GM19395 (cell line): ENCODE measurements at regions not wholly inside any gene's neighbourhood (a gene's known extent, or its start where the extent isn't known, plus 50 kb on each side); places are given as distances from the start of the nearest gene placed in this dataset.
"Not testable (repeated sequence)": the region's sequence is repeated elsewhere in the genome, so short reads cannot be mapped to it uniquely, and the experiment has no call there.

Source experiments
- ATAC-seq: cut with Tn5 transposase; IDR thresholded peaks from one replicate; pipeline ENCODE4 v1.9.1; 2021; ENCODE audit warnings: mild to moderate bottlenecking, moderate library complexity; ENCODE audit not compliant: unreplicated experiment

DNA sequence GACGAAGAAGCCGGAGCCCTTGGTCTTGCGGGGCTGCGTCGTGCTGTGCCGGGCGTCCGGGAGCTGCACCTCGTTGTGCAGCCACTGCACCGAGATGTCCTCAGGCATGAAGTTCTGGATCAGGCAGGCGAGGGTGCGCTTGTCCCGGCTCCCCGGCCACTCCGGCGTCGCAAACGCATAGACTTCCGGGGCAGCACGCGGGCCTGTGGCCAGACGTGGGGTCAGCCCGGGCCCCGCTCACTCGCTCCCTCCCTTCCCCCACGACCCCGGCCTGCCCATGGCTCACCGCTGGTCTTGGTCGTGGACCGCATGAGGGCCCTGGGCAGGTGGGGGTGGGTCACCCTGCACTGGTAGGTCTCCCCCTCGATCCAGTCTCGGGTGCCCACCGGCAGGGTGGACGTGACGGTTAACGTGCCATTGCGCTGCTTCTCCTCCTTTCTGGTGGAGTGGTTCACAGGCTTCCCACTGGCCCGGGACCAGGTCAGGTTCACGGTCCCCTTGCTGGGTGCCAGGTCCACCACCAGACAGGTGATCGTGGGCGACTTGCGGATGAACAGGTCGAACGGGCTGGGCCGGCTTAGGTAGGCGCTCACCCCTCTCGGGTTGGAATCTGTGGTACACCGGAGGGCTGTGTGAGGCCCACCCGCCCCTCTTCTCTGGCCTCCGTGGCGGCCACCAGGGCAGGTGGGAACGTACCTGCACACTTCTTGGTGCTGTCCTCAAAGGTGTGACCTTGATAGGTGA is 74.0 kb downstream of the TMEM121 start:
- not testable (repeated sequence) for ATAC-seq

DNA sequence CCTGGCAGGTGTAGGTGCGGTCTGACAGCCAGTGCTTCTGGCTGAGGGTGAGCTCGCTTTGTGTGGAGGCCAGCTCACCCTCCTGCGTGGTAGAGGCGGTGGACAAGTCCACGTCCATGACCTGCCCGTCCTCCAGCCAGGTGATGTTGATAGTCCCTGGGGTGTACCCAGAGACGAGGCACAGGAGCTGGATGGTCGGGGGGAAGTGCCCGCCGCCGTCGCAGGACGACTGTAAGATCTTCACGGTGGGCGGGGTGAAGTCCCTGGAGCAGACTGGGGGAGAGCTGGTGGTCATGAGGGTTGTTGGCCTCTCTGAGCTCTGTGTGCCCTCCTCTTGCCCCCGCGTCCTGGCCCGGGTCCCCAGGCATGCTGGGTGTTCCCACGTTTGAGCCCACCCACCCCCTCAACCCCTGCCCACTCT is 74.6 kb downstream of the TMEM121 start:
- no peak for ATAC-seq

DNA sequence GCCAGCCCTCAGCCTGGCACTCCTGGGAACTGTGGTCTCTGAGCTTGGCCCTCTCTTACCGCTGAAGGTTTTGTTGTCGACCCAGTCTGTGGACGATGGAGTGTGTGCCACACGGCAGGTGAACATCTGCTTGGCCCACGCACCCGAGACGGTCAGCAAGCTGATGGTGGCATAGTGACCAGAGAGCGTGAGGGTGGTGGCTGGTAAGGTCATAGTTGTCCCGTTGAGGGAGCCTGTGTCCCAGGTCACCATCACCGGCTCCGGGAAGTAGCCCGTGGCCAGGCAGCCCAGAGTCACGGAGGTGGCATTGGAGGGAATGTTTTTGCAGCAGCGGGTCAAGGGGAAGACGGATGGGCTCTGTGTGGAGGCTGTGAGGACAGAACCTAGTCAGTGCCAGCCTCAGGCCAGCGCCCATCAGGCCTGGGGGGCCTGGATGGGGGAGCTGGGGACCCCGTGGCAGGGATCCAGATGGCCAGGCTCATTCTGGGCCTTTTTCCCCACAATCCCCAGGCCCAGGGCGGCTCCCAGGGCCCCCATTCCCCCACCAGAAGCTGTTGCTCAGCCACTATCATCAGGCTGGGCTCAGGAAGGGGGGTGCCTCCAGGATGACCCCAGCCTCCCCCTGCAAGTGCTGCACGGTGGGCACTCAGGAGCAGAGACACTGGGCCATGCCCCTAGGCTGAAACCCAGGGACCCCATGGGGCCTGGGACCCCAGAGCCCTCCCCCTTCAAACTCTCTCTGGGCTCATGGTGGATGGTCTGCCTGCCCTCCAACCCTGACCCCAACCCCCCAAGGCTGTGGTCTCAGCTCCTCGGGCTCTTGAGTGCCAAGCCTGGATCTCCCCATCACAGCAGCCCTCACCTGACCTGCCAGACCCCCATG is 75.2 kb downstream of the TMEM121 start:
- no peak for ATAC-seq

GRCh38 chr14:105602243-105602750 is 75.9 kb downstream of the TMEM121 start:
- ATAC-seq: no peak

- no peak for ATAC-seq
Observed at GRCh38 chr14:105602799-105603793, 76.7 kb downstream of the TMEM121 start.

GRCh38 chr14:105604531-105605463 is 78.4 kb downstream of the TMEM121 start:
- ATAC-seq: not testable (repeated sequence)

DNA sequence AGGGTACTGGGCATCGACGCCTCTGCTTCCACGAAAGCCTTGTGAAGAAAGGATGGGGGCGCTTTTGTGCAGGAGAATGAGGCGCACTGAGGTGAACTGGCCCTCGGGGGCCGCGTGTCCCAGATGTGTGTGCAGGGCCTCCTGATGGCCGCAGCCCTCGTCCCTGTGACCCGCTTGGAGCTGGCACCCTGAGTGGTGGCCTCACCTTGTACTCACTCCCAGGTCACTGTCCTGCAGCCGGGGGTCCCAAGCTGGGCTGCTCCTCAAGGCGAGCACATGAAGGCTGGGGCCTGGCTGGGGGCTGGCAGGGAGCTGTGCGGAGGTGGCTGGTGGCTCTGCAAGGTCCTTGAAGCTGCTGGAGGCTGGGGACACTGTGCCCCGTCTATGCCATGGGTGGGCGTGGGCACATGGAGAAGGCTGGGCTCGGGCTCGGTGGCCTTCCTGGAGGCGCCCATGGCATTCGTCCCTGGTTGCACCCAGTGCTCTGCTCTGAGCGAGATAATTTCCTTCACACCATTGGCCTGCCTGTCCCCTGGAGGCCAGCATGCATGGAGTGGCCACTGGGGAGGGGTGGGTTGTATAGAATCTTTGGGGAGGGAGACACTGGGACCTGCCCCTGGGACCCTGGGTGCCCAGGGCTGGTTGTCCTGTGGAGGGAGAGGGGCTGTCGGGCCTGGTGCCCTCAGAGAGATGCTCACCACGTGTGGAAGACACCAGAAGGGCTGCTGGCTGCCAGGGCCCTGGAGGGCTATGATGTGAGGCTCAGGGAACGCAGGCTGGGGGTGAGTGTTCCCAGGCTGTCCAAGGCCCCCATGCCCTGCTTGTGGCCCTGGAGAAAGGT is 79.3 kb downstream of the TMEM121 start:
- ATAC-seq: no peak

DNA sequence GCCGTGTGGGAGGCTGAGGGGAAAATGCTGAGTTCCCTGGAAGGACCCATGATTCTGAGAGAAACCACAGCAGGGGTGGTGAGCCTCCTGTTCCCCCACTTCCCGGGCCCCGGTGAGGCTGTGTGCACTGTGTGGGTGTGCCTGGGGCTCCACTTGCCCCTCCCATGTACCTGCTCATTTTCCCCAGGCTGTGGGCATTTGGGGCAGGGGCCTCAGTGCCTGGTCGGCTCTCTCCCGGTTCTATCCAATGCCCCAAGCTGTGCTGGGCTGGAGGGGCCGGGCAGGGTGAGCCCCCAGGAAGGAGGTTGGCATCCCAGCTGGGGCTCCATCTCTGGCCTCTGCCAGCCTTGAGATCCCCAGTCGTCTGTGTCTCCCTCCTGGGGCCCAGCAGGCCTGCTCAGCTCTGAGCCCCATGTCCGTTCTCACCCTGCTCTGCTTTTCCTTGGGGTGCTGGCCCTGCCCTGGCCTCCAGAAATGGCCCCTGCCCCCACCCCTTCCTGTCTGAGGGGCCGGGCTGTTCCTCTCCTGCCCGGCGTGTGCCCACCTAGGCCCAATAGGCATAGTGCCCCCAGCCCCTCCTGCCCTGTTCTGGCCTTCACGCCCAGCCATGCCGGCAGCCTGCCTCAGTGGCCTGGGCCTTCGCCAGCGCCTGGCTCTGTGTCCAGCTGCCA is 80.1 kb downstream of the TMEM121 start:
- not testable (repeated sequence) for ATAC-seq

GRCh38 chr14:105607025-105607424 is 80.6 kb downstream of the TMEM121 start:
- ATAC-seq: not testable (repeated sequence)

DNA sequence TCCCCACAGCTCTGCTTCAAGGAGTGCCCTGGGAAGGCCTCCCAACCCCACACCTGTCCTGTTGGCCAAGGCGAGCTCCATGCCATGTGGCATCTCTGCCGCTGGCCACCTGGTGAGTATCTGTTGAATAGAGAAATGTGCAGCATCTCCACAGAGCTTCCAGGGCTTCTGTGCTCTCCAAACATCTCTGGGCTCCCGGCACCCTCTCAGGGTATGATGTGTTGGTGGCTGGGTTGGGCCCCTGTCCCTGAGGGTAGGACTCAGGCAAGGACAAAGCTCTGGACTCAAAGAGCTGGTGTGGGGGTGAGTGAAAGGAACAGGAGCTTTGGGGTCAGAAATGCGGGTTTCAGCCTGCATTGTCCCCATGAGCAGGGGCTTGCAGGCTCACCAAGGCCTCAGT is 88.6 kb downstream of the TMEM121 start:
- not testable (repeated sequence) for ATAC-seq

GRCh38 chr14:105615986-105616801 is 89.8 kb downstream of the TMEM121 start:
- not testable (repeated sequence) for ATAC-seq

DNA sequence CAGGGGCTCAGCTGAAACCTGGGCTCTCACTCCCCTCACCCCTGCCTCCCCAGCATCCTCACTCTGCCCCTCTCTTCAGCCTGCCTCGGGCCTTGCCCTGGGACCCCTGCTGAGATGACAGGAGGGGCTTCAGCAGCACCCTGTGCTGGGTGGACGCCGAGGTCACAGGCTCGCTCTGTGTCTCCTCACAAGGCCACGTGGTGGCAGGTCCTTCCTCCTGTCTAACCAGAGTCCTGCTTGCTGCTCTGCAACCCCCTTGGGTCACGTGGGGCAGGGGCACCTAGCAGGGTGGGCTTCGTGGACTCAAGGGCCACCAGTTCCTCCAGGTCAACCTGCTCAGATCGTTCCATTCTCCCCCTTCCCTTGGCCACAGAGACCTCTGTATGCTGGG is 90.4 kb downstream of the TMEM121 start:
- no peak for ATAC-seq

DNA sequence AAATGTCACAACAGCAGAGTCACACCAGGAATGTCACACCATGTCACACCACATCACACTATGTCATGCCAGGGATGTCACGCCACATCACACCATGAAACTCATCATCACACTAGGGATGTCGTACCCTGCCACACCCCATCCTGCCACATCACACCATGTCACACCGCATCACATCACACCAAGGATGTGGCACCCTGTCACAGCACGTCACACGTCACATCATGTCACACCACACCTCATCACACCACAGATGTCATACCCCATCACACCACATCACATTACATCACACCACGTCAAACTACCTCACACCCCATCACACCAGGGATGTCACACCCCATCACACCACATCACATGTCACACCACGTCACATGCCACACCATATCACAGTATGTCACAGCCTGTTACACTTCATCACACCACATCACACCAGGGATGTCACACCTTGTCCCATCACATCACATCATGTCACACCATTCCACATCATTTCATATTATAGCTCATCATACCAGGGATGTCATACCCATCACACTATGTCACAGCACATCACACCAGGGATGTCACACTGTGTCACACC is 90.9 kb downstream of the TMEM121 start:
- no peak for ATAC-seq

DNA sequence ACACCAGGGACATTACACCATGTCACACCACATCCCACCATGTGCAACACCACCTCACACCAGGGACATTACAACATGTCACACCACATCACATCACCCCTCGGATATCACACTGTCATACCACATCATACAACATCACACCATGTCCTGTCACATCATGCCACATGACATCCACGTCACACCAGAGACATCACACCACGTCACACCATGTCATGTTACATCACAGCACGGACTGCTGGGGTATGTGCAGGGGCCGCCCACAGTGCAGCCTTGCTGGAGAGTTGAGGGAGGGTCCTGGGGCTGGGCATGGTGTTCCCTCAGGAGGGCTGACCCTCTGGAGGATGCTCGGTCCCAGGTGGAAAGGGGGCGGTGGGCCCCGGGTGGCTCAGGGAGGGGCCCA is 91.4 kb downstream of the TMEM121 start:
- ATAC-seq: not testable (repeated sequence)

DNA sequence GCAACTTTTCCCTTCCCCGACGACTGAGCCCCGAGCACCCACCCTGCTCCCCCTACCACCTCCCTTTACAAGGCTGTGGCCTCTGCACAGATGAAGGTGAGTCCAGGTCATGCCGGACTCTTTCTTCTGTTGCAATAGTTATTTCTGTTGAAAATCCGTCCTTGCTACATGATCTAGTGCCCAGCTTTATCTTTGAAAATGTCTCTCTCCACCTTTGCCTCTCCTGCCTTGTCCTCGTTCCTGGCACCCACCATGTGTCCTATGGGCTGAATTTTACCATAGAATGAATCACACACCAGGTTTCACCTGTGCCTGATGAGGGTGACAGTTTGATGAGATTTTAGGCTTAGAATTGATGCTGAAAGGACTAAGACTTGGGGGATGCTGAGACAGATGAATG is 92.9 kb downstream of the TMEM121 start:
- not testable (repeated sequence) for ATAC-seq

DNA sequence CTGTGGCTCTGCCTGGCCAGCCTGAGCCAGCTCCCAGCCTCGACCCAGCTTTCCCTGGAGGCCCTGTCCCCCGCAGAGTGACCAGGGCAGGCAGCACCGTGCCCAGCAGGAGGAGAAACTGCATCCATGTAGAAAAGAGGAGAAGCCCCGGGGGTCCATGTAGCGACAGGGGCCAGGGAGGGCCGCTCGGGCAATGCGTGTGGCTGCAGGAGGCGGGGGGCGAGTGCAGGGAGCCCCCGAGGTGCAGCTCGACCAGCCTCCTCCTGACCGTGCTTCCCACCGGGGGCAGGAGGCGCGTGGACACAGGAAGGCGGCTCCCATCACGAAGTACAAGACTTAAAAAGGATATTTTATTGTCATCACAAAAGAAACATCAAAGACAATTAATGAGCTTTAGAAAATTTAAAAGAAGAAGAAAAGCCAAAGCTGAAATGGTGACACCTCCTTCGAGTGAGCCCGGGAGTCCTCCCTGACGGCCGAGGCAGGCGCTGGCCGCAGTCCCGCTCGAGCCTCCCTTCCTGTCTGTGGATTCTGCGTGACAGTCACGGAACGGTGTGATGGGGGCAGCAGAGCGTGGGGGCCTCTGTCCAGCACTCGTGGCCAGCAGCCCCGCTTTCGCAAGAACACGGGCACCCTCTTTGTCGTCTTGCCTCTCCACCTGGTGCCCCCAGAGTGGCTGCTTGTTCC is 93.9 kb downstream of the TMEM121 start:
- not testable (repeated sequence) for ATAC-seq
